GM23248 (cell line): ENCODE measurements at regions not wholly inside any gene's neighbourhood (a gene's known extent, or its start where the extent isn't known, plus 50 kb on each side); places are given as distances from the start of the nearest gene placed in this dataset.

Experiments used
- DNase-seq: peaks from one replicate; pipeline ENCODE4 v3.0.0-alpha.2; 2015
- H2AFZ ChIP-seq: fragments of 200-600 bp; sonication (generic); 2 replicates; pipeline ENCODE4 v1.6.1; 2016; ENCODE audit warnings: antibody characterized with exemption
- H3F3A ChIP-seq: fragments of 200-600 bp; sonication (generic); 2 replicates; pipeline ENCODE4 v1.6.1; 2016; ENCODE audit warnings: mild to moderate bottlenecking, antibody characterized with exemption, mixed run types; ENCODE audit not compliant: insufficient read depth
- H3K27ac ChIP-seq: fragments of 200-600 bp; sonication (generic); 2 replicates; pipeline ENCODE4 v1.5.1; 2016; ENCODE audit warnings: mild to moderate bottlenecking
- H3K27me3 ChIP-seq: fragments of 200-600 bp; sonication (generic); replicated peaks from 2 replicates; pipeline ENCODE4 v1.6.1; 2016; ENCODE audit warnings: mild to moderate bottlenecking; ENCODE audit not compliant: insufficient read depth
- H3K36me3 ChIP-seq: fragments of 200-600 bp; sonication (generic); 2 replicates; pipeline ENCODE4 v1.6.1; 2016; ENCODE audit warnings: low read depth, mild to moderate bottlenecking
- H3K4me1 ChIP-seq: fragments of 200-600 bp; sonication (generic); 2 replicates; pipeline ENCODE4 v1.6.1; 2016; ENCODE audit warnings: mild to moderate bottlenecking; ENCODE audit not compliant: insufficient read depth
- H3K4me2 ChIP-seq: fragments of 200-600 bp; sonication (generic); one replicate; pipeline ENCODE4 v1.6.1; 2016; ENCODE audit warnings: mild to moderate bottlenecking; ENCODE audit not compliant: unreplicated experiment
- H3K4me3 ChIP-seq: fragments of 200-600 bp; sonication (generic); 2 replicates; pipeline ENCODE4 v1.5.1; 2016; ENCODE audit warnings: mild to moderate bottlenecking
- H3K79me2 ChIP-seq: fragments of 200-600 bp; sonication (generic); 2 replicates; pipeline ENCODE4 v1.6.1; 2016; ENCODE audit warnings: mild to moderate bottlenecking; ENCODE audit not compliant: insufficient read depth
- H3K9ac ChIP-seq: fragments of 200-600 bp; sonication (generic); 2 replicates; pipeline ENCODE4 v1.6.1; 2016; ENCODE audit warnings: mild to moderate bottlenecking
- H3K9me2 ChIP-seq: fragments of 200-600 bp; sonication (generic); 2 replicates; pipeline ENCODE4 v1.6.1; 2016; ENCODE audit warnings: mixed run types, mild to moderate bottlenecking, moderate library complexity; ENCODE audit not compliant: insufficient read depth
- H3K9me3 ChIP-seq: fragments of 200-600 bp; sonication (generic); one replicate; pipeline ENCODE4 v1.6.1; 2017; ENCODE audit warnings: low read depth
- H4K20me1 ChIP-seq: fragments of 200-600 bp; sonication (generic); 2 replicates; pipeline ENCODE4 v1.6.0; 2016; ENCODE audit not compliant: insufficient read depth
- EZH2 ChIP-seq: fragments of 200-600 bp; sonication (generic); IDR thresholded peaks from 2 replicates; pipeline ENCODE4 v1.6.1; 2018; ENCODE audit warnings: antibody characterized with exemption, mild to moderate bottlenecking; ENCODE audit not compliant: insufficient read depth, poor library complexity, severe bottlenecking
- EZH2phosphoT487 ChIP-seq: fragments of 200-600 bp; sonication (generic); IDR thresholded peaks from 2 replicates; pipeline ENCODE4 v1.6.1; 2018; ENCODE audit warnings: antibody characterized with exemption, moderate library complexity, mild to moderate bottlenecking, low read depth; ENCODE audit not compliant: insufficient read depth
- WGBS, 2 experiments: methylation state at CpG; one replicate each; pipeline ENCODE4 v1.1.6; 2015 to 2017; ENCODE audit warnings: low lambda C conversion rate in 2 of 2, low coverage in 1 of 2; ENCODE audit errors: missing lambda C conversion rate in 2 of 2; 5-methylcytosine and 5-hydroxymethylcytosine counted together
- in situ Hi-C: fragments of 300-500 bp; cut with MboI; formaldehyde crosslinking; loops from 2 replicates; pipeline ENCODE4 v1.15.0; 2020

- TF ChIP-seq EZH2 (no peak), EZH2phosphoT487 (no peak)
- no peaks in the 10 kb centered on the region for H3K9me3 ChIP-seq
- H3K36me3 ChIP-seq, result no peaks in the 10 kb centered on the region
- H3K4me2 ChIP-seq, result no peak overlapping the region
- 21 to 29% methylated on average over 1 of the region's 1 CpG for WGBS, 2 experiments
- no peaks in the 10 kb centered on the region for H3K4me1 ChIP-seq
- no peak overlapping the region for H3K27ac ChIP-seq
- H3K79me2 ChIP-seq, result no peaks in the 10 kb centered on the region
- no peak overlapping the region for H2AFZ ChIP-seq
- H3K27me3 ChIP-seq, result no peaks in the 10 kb centered on the region
- no peak overlapping the region for H3K4me3 ChIP-seq
- in situ Hi-C loops, result no loop called here
- no peak overlapping the region for H3K9ac ChIP-seq
- no peaks in the 10 kb centered on the region for H4K20me1 ChIP-seq
- no peaks in the 10 kb centered on the region for H3K9me2 ChIP-seq
- no peak for DNase-seq
- H3F3A ChIP-seq, result no peaks in the 10 kb centered on the region
These were observed 1432.6 kb upstream of the TENM3 start for GRCh38 chr4:180810581-180810980.

- H3K9ac ChIP-seq, result no peak overlapping the region
- TF ChIP-seq EZH2 (no peak), EZH2phosphoT487 (no peak)
- no peak for DNase-seq
- H3K4me1 ChIP-seq, result no peaks in the 10 kb centered on the region
- H3F3A ChIP-seq, result no peaks in the 10 kb centered on the region
- no peaks in the 10 kb centered on the region for H3K79me2 ChIP-seq
- H3K36me3 ChIP-seq, result no peaks in the 10 kb centered on the region
- in situ Hi-C loops, result no loop called here
- WGBS, 2 experiments, result 0 to 5% methylated on average over 1 of the region's 1 CpG
- no peak overlapping the region for H3K4me3 ChIP-seq
- H3K9me3 ChIP-seq, result no peaks in the 10 kb centered on the region
- H3K27ac ChIP-seq, result no peak overlapping the region
- H2AFZ ChIP-seq, result no peak overlapping the region
- no peaks in the 10 kb centered on the region for H3K9me2 ChIP-seq
- no peaks in the 10 kb centered on the region for H3K27me3 ChIP-seq
- H3K4me2 ChIP-seq, result no peak overlapping the region
- no peaks in the 10 kb centered on the region for H4K20me1 ChIP-seq
These were observed 1431.6 kb upstream of the TENM3 start for GRCh38 chr4:180811556-180811955.

- H3K4me1 ChIP-seq, result no peaks in the 10 kb centered on the region
- H3K27ac ChIP-seq, result no peak overlapping the region
- DNase-seq, result no peak
- H3K9me2 ChIP-seq, result no peaks in the 10 kb centered on the region
- WGBS, 2 experiments, result 13 to 19% methylated on average over 2 of the region's 2 CpGs
- no peaks in the 10 kb centered on the region for H4K20me1 ChIP-seq
- H3K27me3 ChIP-seq, result no peaks in the 10 kb centered on the region
- no peak overlapping the region for H2AFZ ChIP-seq
- TF ChIP-seq EZH2phosphoT487 (no peak), EZH2 (no peak)
- H3K9me3 ChIP-seq, result no peaks in the 10 kb centered on the region
- in situ Hi-C loops, result no loop called here
- H3K9ac ChIP-seq, result no peak overlapping the region
- H3K36me3 ChIP-seq, result no peaks in the 10 kb centered on the region
- no peak overlapping the region for H3K4me2 ChIP-seq
- no peaks in the 10 kb centered on the region for H3F3A ChIP-seq
- H3K79me2 ChIP-seq, result no peaks in the 10 kb centered on the region
- no peak overlapping the region for H3K4me3 ChIP-seq
These were observed 1430.4 kb upstream of the TENM3 start for GRCh38 chr4:180812783-180813182.

GRCh38 chr4:180814875-180815417, 1428.3 kb upstream of the TENM3 start:
- Histone ChIP-seq H3K36me3 (no peaks in the 10 kb centered on the region), H3K4me1 (no peaks in the 10 kb centered on the region), H3K27me3 (no peaks in the 10 kb centered on the region), H3K79me2 (no peaks in the 10 kb centered on the region), H3K9me2 (no peaks in the 10 kb centered on the region), H3F3A (no peaks in the 10 kb centered on the region), H2AFZ (no peak overlapping the region), H3K27ac (no peak overlapping the region), H3K9me3 (no peaks in the 10 kb centered on the region), H3K9ac (no peak overlapping the region), H3K4me2 (no peak overlapping the region), H4K20me1 (no peaks in the 10 kb centered on the region), H3K4me3 (no peak overlapping the region)
- WGBS, 2 experiments, result 27 to 30% methylated on average over 3 of the region's 3 CpGs
- in situ Hi-C loops, result no loop called here
- TF ChIP-seq EZH2phosphoT487 (no peak), EZH2 (no peak)
- DNase-seq, result no peak

GRCh38 chr4:180817529-180817928, 1425.7 kb upstream of the TENM3 start:
- H3K27ac ChIP-seq, result no peak overlapping the region
- TF ChIP-seq EZH2 (no peak), EZH2phosphoT487 (no peak)
- WGBS, 2 experiments, result 19 to 22% methylated on average over 6 of the region's 6 CpGs

More at GRCh38 chr4:180817529-180817928, 1425.7 kb upstream of the TENM3 start:
- in situ Hi-C loops, result no loop called here
- Histone ChIP-seq H2AFZ (no peak overlapping the region), H3K27me3 (no peaks in the 10 kb centered on the region), H3K36me3 (no peaks in the 10 kb centered on the region), H3K4me2 (no peak overlapping the region), H3F3A (no peaks in the 10 kb centered on the region), H3K4me1 (no peaks in the 10 kb centered on the region), H3K9me3 (no peaks in the 10 kb centered on the region), H3K79me2 (no peaks in the 10 kb centered on the region), H4K20me1 (no peaks in the 10 kb centered on the region), H3K9ac (no peak overlapping the region), H3K9me2 (no peaks in the 10 kb centered on the region), H3K4me3 (no peak overlapping the region)
- no peak for DNase-seq
